ENCODE measurements at regions not wholly inside any gene's neighbourhood (a gene's known extent, or its start where the extent isn't known, plus 50 kb on each side); places are given as distances from the start of the nearest gene placed in this dataset.

DNA sequence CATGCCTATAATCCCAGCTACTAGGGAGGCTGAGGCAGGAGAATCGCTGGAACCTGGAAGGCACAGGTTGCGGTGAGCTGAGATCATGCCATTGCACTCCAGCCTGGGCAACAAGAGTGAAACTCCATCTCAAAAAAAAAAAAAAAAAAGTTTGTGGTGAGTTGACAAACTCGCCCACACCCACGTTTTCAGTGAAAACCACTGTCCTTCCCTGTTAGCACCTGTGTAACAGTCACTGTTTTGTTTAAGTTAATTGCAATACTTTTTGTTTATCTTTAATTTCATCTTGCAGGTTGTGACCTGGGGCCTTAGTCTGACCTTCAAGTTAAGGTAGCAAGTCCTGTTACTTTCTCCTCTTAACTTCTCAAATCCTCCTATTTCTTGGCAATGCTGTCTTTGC, 65.5 kb upstream of the SKOR2 start:
- DNase-seq (ENCODE audit: extremely low spot score, insufficient read length, low read depth), result no peak
- no peak for FAIRE-seq

DNA sequence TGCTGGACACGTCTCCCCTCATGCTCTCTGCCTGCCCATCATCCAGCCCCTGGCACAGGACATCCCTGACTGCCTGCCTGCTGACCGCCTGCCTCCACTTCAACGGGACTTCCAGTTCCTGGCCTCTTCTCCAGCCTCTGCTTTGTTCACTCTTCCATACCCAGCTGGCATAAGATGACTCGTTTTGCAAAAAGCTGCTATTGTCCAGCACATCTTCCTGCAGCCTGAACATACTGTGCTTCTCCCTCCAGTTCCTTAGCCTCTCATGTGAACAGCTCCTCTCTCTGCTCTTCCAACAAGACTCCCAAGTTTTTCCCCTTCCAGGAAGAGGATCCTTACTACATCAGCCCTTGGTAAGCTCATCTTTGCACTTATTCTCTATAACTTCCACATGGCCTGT, 62.4 kb upstream of the SKOR2 start:
- no peak for FAIRE-seq
- DNase-seq (ENCODE audit: extremely low spot score, insufficient read length, low read depth), result no peak

DNA sequence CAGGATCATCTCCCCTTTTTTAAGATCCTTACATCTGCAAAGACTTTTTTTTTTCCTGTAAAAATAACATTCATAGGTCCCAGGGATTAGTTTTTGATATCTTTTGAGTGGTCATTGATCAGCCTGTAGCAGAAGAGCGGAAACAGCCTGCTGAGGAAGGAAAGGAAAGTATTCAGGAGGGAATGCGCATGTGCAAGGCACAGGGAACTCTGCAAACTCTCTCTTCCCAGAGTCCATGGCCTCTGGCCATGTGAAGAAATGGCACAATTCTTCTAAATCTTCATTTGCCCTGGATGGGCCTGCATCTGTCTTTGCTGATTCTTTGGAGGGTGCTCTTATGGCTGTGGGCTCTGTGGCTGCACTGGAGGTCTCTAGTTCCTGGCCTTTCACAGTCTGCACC, 60.1 kb upstream of the SKOR2 start:
- no peak for FAIRE-seq
- no peak for DNase-seq (ENCODE audit: extremely low spot score, insufficient read length, low read depth)
